ENCODE measurements at regions not wholly inside any gene's neighbourhood (a gene's known extent, or its start where the extent isn't known, plus 50 kb on each side); places are given as distances from the start of the nearest gene placed in this dataset.

DNA sequence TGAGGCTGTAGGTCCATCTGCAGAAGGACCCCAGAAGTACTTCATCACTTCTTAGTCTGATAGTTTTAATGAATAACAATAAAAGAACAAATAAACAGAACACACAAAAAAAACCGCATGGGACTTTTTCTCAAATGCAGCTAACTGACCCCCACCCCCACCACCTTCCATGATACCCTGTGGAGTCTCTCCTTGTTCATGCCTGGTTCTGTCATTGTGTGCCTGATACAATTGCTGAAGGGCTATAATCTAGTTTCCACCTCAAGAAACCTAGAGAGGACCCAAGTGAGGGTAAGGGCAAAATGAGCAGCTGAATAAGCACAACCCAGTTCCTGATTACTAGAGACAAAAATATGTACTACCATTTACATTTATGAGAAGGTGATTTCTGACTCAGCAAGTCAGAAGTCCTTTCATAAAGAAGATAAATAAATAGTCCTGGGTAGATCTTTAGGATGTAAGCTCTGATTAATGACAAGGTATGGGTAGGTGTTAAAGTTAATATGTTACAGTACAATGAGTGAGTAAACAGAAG, 155.1 kb downstream of the TMA16 start:
- no peak overlapping the region for H3K27ac Mint-ChIP-seq
- DNase-seq (no peak), ATAC-seq (ENCODE audit: low read depth) (no peak)
- no peaks in the 10 kb centered on the region for H3K36me3 Mint-ChIP-seq
- no peaks in the 10 kb centered on the region for H3K4me1 Mint-ChIP-seq
- H3K27me3 Mint-ChIP-seq = peaks cover 2% of the 10 kb centered on the region
- peaks cover 6% of the 10 kb centered on the region for H3K9me3 Mint-ChIP-seq
- no peak overlapping the region for H3K4me3 Mint-ChIP-seq
- POLR2A ChIA-PET = no interaction called here

DNA sequence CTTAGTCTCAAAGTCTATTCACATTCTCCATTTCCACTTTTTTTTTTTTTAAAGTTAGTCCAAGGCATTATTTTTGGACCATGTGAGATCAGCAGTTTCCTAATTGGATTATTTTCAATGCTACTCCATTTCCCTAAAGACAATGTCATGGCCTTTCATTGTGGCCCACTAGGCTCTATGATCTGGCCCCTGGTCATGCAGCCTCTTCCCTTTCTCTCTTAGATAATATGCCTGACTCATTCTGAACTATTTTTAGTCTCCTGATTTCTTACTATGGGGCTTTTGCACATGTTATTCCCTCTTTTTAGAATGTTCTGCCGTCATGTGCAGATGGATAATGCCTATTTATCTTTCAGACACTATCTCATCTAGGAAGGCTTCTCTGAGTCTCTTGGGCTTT, 157.3 kb downstream of the TMA16 start:
- no peak overlapping the region for H3K4me3 Mint-ChIP-seq
- no peak overlapping the region for H3K27ac Mint-ChIP-seq
- H3K36me3 Mint-ChIP-seq = no peaks in the 10 kb centered on the region
- DNase-seq (no peak), ATAC-seq (ENCODE audit: low read depth) (no peak)
- H3K27me3 Mint-ChIP-seq = no peaks in the 10 kb centered on the region
- H3K4me1 Mint-ChIP-seq = no peaks in the 10 kb centered on the region
- POLR2A ChIA-PET = no interaction called here
- peaks cover 2% of the 10 kb centered on the region for H3K9me3 Mint-ChIP-seq

DNA sequence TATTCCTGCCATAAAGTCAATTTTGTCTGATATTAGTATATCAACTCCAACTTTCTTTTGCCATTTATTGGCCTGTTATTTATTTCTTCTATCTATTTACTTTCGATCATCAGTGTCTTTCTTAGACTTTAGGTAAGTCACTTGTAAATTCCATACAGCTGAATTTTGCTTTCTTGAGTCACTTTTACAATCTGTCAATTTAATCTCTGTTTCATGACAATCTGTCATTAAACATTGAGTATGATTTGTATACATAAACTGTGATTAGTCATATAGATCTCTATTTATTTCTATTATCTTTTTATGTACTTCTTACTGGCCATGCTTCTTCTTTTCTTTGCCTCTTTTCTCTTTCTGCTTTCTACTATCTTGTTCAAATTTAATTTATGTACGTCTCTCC, 160.1 kb downstream of the TMA16 start:
- H3K36me3 Mint-ChIP-seq = no peaks in the 10 kb centered on the region
- H3K27me3 Mint-ChIP-seq = no peaks in the 10 kb centered on the region
- no peak overlapping the region for H3K4me3 Mint-ChIP-seq
- ATAC-seq (ENCODE audit: low read depth) (no peak), DNase-seq (no peak)
- H3K27ac Mint-ChIP-seq = no peak overlapping the region
- H3K4me1 Mint-ChIP-seq = no peaks in the 10 kb centered on the region
- H3K9me3 Mint-ChIP-seq = peaks cover 3% of the 10 kb centered on the region
- POLR2A ChIA-PET = no interaction called here

DNA sequence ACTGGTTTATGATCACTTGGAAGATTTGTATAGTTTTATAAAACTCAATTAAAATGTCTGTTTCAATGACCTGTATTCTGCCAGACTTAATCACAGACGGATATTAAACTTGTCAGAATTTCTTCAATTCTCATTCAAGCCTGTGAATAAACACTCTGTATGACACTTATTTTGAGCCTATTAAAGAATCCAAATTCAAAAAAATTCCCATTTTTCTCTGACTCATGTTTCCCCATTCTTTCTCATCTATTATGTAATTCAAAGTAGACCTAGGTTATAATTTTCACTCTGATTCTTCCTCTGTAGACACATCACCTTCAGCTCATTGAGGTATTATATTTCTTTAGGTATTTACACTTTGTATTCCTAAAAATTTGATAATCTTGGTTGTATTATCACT, 166.1 kb downstream of the TMA16 start:
- no peak for DNase-seq
- no peak for ATAC-seq (ENCODE audit: low read depth)
- POLR2A ChIA-PET = no interaction called here
- Mint-ChIP-seq H3K9me3 (peaks cover 3% of the 10 kb centered on the region), H3K4me1 (no peaks in the 10 kb centered on the region), H3K27me3 (no peaks in the 10 kb centered on the region), H3K27ac (no peak overlapping the region), H3K4me3 (no peak overlapping the region), H3K36me3 (no peaks in the 10 kb centered on the region)

DNA sequence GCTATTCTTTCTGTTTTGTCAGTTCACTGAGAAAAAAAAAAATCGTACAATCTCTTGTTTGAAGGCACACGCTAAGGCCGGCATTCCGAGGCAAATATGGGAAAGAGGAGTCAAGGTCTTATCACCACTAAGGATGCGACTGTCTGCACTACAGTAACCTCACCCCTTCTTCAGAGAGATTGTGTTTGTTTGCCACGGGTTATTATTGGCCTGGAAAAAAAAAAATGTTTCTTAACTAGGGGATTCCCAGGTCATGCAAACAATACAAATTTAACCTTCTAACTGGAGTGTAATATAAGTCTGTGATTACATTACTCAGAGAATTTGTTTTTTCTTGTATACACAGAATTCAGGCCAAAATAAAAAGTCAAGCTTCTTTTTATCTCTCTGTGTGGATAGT, 168.3 kb downstream of the TMA16 start:
- DNase-seq (no peak), ATAC-seq (ENCODE audit: low read depth) (no peak)
- Mint-ChIP-seq H3K36me3 (no peaks in the 10 kb centered on the region), H3K4me3 (no peak overlapping the region), H3K27me3 (no peaks in the 10 kb centered on the region), H3K4me1 (peaks cover 6% of the 10 kb centered on the region), H3K9me3 (no peaks in the 10 kb centered on the region), H3K27ac (no peak overlapping the region)
- POLR2A ChIA-PET = no interaction called here

DNA sequence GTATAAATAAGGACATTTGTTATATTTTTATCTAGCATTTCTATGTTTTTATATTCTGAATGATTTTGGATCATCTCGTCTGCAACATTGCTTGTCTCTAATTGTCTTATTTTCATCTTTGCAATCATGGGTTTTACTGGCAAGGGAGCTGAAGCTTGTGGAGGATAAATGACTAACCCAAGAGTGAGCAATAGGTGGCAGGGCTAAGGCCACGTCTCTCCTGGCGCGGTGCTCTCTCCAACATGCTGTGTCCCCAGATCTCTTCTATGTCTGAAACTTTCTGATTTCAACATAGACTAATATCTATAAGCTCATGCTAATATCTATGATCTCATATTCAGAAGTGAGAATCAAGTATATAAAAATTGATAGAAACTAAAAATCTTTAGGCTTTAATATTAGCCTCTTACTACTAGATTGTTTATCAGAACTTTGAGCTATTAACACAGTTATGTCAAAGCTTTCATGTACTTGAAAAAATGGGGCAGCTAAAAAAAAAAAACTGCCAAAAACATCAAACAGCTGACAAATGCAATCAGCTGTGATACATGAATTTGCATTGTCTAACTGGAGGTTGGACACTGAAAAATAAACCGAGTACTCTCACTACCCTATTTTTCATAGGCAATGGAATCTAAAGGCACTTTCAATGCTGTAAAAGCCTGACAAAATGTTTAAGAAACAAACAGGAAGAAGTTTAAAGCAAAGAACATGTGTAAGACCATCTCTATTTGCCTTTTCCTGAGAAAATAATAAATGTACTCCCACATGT, 169.2 kb downstream of the TMA16 start:
- Mint-ChIP-seq H3K36me3 (no peaks in the 10 kb centered on the region), H3K9me3 (no peaks in the 10 kb centered on the region), H3K4me3 (no peak overlapping the region), H3K27me3 (no peaks in the 10 kb centered on the region), H3K4me1 (peaks cover 6% of the 10 kb centered on the region), H3K27ac (no peak overlapping the region)
- DNase-seq = no peak
- ATAC-seq (ENCODE audit: low read depth) = no peak
- POLR2A ChIA-PET = no interaction called here

DNA sequence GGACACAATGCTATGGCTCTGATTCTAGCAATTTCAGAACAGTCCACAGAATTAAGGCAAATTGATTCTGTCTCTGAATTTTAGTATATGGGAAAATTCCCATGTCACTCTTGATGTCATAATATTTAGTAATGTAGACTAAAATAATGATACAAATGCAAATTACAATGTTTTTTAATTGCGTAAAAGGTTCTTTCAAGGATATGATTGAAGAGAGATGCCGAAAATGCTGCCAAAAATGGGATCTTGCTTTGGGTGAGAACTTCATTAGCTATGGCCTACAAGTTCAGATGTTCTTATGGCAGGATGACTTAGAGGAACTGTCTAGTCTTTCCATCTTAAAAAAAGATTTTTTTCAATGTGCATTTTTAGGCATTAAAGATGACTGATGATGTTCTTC, 170.6 kb downstream of the TMA16 start:
- no peaks in the 10 kb centered on the region for H3K27me3 Mint-ChIP-seq
- DNase-seq (no peak), ATAC-seq (ENCODE audit: low read depth) (no peak)
- no peak overlapping the region for H3K4me3 Mint-ChIP-seq
- POLR2A ChIA-PET = no interaction called here
- no peaks in the 10 kb centered on the region for H3K9me3 Mint-ChIP-seq
- peaks cover 6% of the 10 kb centered on the region for H3K4me1 Mint-ChIP-seq
- H3K27ac Mint-ChIP-seq = no peak overlapping the region
- no peaks in the 10 kb centered on the region for H3K36me3 Mint-ChIP-seq

DNA sequence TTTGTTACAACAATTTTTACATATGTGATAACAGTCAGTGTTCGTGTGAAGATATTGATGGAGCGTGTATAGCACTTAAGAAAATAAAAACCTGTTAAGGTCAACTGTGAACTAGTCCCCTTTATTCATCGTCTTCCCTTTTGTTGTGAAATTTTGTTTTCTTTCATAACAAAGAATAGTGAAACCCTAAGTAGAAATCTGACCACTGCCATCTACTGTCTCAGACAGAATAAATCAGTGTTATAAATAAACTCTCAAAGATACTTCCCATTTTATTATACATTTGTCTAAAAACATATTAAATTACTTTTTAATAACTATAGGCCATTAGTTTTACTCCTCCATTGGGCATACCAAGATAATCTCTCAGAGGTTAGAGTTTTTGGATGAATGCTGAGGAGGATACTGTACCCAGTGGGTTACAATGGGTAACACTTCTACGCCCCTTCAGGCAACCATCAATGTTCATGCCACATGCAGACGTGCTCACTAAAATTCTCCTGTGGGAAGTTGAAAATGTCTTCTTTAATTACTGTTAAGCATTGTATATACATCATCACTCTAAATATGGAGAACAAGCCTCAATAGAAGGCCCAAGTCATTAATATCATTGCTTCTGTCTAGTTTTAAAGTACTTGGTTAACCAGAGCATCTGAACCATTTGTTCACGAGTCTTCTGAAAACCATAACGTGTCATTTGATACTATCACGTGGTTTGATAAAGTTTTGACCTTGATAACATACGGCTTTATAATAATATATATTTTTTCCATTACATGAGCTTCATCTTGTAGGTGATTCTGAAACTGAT, 171.2 kb downstream of the TMA16 start:
- H3K4me3 Mint-ChIP-seq = no peak overlapping the region
- ATAC-seq (ENCODE audit: low read depth) = no peak
- POLR2A ChIA-PET = no interaction called here

DNA sequence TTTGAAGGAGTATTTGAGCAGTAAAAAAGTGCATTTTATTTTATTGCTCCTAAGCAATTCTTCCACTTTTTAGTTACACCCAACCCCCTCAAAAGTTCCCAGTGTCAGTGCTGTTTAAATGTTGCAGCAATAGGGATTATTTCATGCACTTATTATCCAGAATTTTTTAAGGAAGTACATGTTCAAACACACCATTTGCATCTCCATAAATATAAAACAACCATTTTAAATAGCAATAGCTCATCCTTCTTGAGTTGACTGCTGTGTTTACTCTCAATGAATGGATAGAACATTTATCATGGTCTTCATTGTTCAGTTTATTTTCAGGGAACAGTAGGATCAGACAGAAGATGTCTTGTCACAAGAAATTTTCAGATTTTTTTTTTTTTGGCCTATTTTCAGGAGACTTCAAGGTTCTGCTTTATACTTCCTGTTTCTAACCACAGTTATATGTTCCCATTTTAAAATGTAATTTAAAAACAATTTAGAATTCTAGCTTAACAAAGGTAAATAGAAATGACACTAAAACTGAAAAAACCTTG, 171.9 kb downstream of the TMA16 start:
- ATAC-seq (ENCODE audit: low read depth) = no peak
- no peaks in the 10 kb centered on the region for H3K9me3 Mint-ChIP-seq
- DNase-seq = no peak
- POLR2A ChIA-PET = interaction anchor here (0.7 kb wide), 1 partner anchor 116 kb away, joined by 3 read pairs; no protein-coding TSS in a partner anchor
- peaks cover 6% of the 10 kb centered on the region for H3K4me1 Mint-ChIP-seq
- no peaks in the 10 kb centered on the region for H3K36me3 Mint-ChIP-seq
- H3K27ac Mint-ChIP-seq = no peak overlapping the region
- no peaks in the 10 kb centered on the region for H3K27me3 Mint-ChIP-seq
- H3K4me3 Mint-ChIP-seq = no peak overlapping the region

More for the DNA sequence above, 171.2 kb downstream of the TMA16 start:
- Mint-ChIP-seq H3K9me3 (no peaks in the 10 kb centered on the region), H3K27ac (no peak overlapping the region), H3K36me3 (no peaks in the 10 kb centered on the region), H3K27me3 (no peaks in the 10 kb centered on the region), H3K4me1 (peaks cover 6% of the 10 kb centered on the region)
- DNase-seq = no peak

DNA sequence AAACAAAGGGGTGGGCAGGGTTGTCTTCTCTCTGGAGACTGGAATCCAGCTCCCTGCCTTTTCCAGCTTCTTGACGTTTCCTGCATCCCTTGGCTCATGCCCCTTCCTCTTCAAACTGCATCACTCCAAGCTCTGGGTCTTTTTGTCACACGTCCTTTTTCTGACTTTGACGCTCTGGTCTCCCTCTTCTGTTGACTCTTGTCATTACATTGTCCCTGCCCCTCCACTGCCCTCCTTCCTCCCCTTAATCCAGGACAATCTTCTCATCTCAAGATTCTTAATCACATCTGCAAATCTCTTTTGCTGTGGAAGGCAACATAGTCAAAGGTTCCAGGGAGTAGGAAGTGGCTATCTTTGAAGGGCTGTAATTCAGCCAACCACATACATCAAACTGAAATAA, 178.3 kb downstream of the TMA16 start:
- DNase-seq = no peak
- H3K27ac Mint-ChIP-seq = no peak overlapping the region
- H3K27me3 Mint-ChIP-seq = no peaks in the 10 kb centered on the region
- H3K36me3 Mint-ChIP-seq = no peaks in the 10 kb centered on the region
- no peak for ATAC-seq (ENCODE audit: low read depth)
- H3K4me3 Mint-ChIP-seq = no peak overlapping the region
- peaks cover 3% of the 10 kb centered on the region for H3K4me1 Mint-ChIP-seq
- POLR2A ChIA-PET = no interaction called here
- H3K9me3 Mint-ChIP-seq = no peaks in the 10 kb centered on the region

DNA sequence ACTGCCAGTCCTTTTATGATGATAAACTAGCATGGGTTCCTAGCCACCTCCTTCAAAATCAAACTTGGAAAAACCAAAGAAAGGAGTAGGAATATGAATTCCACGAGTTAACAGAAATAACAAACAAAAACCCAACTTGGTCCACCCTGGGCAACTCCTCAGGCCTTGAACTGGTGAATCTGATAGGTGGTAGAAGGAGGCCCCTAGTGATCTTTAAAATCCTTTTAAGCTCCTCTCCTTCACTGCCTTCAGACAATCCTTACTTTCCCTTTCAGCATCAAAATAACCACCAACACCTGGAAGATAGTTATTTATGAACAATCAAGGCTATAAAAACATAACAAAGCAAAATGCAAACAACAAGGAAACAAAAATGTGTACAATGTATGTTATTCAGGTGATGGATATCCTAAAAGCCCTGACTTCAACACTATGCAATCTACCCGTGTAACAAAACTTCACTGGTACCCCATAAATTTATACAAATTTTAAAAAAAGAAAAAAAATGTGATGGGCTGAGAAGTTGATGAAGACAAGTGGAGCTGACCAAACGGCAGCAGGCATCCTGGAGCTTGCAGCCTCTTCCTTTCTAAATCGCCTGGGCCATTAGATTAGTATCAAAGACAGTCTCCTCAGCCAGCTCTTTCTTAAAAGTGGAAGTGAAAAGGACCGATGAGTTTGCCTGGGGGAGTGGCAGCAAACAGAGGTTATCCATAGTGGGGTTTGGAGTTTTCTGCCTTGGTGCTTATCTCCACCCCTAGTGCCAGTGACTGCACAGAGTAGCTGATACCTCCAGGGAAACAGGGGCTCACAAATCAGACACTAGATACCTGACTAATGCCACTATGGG, 179.6 kb downstream of the TMA16 start:
- DNase-seq = no peak
- peaks cover 3% of the 10 kb centered on the region for H3K4me1 Mint-ChIP-seq
- H3K9me3 Mint-ChIP-seq = no peaks in the 10 kb centered on the region
- ATAC-seq (ENCODE audit: low read depth) = no peak
- H3K36me3 Mint-ChIP-seq = no peaks in the 10 kb centered on the region
- POLR2A ChIA-PET = no interaction called here
- H3K27me3 Mint-ChIP-seq = no peaks in the 10 kb centered on the region
- no peak overlapping the region for H3K27ac Mint-ChIP-seq
- H3K4me3 Mint-ChIP-seq = no peak overlapping the region

DNA sequence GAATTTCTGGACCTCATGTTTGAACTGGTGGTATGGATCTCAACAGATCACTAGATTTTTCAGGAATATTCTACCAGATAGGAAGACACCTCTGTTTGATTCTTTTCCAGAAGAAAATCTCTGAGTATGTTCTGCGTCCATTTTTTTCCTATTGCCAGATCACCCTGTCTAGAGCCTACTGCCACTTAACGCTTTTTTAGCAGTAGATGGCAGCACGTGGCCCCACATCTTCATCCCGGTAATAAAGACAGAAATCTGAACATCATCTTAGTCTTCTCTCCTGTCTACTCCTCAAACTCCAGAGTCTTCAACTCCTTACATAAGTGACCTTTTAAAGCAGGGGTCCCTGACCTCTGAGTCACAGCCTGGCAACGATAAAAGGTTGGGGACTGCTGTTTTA, 184.7 kb downstream of the TMA16 start:
- no peak overlapping the region for H3K27ac Mint-ChIP-seq
- no peaks in the 10 kb centered on the region for H3K4me1 Mint-ChIP-seq
- POLR2A ChIA-PET = no interaction called here

More for the DNA sequence above, 184.7 kb downstream of the TMA16 start:
- DNase-seq (no peak), ATAC-seq (ENCODE audit: low read depth) (no peak)
- H3K4me3 Mint-ChIP-seq = no peak overlapping the region
- no peaks in the 10 kb centered on the region for H3K36me3 Mint-ChIP-seq
- peaks cover 4% of the 10 kb centered on the region for H3K27me3 Mint-ChIP-seq
- no peaks in the 10 kb centered on the region for H3K9me3 Mint-ChIP-seq
